ENCODE measurements at regions not wholly inside any gene's neighbourhood (a gene's known extent, or its start where the extent isn't known, plus 50 kb on each side); places are given as distances from the start of the nearest gene placed in this dataset.

DNA sequence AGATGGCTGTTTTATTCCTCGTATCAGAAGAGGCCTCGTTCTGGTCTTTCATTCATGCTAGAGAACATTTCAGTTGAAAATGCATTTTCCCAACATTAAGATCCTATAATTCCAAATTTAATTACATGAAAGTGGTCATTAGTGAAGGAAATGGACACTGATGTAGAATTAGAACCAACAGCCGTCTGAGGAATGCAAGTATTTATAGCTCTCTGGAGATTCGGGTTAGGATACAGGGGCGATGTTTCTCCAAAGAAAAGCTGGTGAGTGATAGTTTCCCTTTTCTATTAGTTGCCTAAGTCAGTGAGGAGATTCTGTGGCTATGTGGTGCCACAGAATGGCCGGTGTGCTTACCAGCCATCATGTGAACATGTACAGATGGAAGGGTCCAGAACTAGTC, 109.0 kb upstream of the IL12A start:
- Histone ChIP-seq H3K4me3 (ENCODE audit: low read length) (no peak overlapping the region), H3K36me3 (ENCODE audit: control insufficient read depth, insufficient read depth, low read length) (no peaks in the 10 kb centered on the region), H3K27me3 (ENCODE audit: control insufficient read depth, insufficient read depth, low read length, poor library complexity, severe bottlenecking) (no peaks in the 10 kb centered on the region), H3K4me1 (ENCODE audit: control insufficient read depth, insufficient read depth, low read length) (peaks cover 4% of the 10 kb centered on the region), H3K9me3 (ENCODE audit: control insufficient read depth, low read length) (no peaks in the 10 kb centered on the region), H3K27ac (ENCODE audit: low read depth, low read length) (no peak overlapping the region), H3K9ac (ENCODE audit: extremely low read depth, low read length, poor library complexity, severe bottlenecking) (no peak overlapping the region)
- TF ChIP-seq, protein P1, sequence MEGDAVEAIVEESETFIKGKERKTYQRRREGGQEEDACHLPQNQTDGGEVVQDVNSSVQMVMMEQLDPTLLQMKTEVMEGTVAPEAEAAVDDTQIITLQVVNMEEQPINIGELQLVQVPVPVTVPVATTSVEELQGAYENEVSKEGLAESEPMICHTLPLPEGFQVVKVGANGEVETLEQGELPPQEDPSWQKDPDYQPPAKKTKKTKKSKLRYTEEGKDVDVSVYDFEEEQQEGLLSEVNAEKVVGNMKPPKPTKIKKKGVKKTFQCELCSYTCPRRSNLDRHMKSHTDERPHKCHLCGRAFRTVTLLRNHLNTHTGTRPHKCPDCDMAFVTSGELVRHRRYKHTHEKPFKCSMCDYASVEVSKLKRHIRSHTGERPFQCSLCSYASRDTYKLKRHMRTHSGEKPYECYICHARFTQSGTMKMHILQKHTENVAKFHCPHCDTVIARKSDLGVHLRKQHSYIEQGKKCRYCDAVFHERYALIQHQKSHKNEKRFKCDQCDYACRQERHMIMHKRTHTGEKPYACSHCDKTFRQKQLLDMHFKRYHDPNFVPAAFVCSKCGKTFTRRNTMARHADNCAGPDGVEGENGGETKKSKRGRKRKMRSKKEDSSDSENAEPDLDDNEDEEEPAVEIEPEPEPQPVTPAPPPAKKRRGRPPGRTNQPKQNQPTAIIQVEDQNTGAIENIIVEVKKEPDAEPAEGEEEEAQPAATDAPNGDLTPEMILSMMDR (conservative IDR thresholded peaks at IDR 0.05) = no peak
- H3K9me3 Mint-ChIP-seq = no peaks in the 10 kb centered on the region
- peaks cover 2% of the 10 kb centered on the region for H3K36me3 Mint-ChIP-seq (ENCODE audit: low read depth)
- no peak overlapping the region for H3K27ac Mint-ChIP-seq
- H3K27me3 Mint-ChIP-seq (ENCODE audit: insufficient read depth) = no peaks in the 10 kb centered on the region
- no peak overlapping the region for H3K4me3 Mint-ChIP-seq
- DNase-seq = no peak
- WGBS, 2 experiments (ENCODE audit: insufficient coverage in 1 of 2, insufficient read length in 1 of 2) = 94 to 97% methylated on average over 4 to 6 of the region's 6 CpGs
- no peaks in the 10 kb centered on the region for H3K4me1 Mint-ChIP-seq

DNA sequence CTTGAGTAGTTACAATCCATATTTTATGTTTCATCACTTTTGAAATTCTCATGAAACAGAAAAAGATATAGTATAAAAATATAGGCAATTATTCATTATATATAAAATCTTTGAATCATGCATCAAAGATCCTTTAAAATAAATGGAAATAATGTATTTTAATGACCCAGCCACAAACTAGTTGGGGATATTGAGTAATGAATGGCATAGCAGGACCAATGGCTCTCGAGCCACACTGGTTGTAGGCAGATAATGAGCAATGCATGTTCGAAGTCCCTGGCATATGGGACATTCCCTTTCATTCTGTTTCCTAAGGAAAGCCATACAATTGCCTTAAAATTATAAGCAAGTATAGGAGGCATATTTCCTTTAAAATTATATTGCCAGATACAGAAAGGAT, 107.4 kb upstream of the IL12A start:
- H3K9me3 ChIP-seq (ENCODE audit: control insufficient read depth, low read length) = no peaks in the 10 kb centered on the region
- no peaks in the 10 kb centered on the region for H3K27me3 Mint-ChIP-seq (ENCODE audit: insufficient read depth)
- WGBS, 2 experiments (ENCODE audit: insufficient coverage in 1 of 2, insufficient read length in 1 of 2) = 88 to 97% methylated on average over 1 to 2 of the region's 2 CpGs
- H3K36me3 ChIP-seq (ENCODE audit: control insufficient read depth, insufficient read depth, low read length) = no peaks in the 10 kb centered on the region
- peaks cover 4% of the 10 kb centered on the region for H3K4me1 ChIP-seq (ENCODE audit: control insufficient read depth, insufficient read depth, low read length)
- peaks cover 2% of the 10 kb centered on the region for H3K36me3 Mint-ChIP-seq (ENCODE audit: low read depth)
- H3K9me3 Mint-ChIP-seq = no peaks in the 10 kb centered on the region
- TF ChIP-seq, protein P1 (conservative IDR thresholded peaks at IDR 0.05) = no peak
- no peaks in the 10 kb centered on the region for H3K27me3 ChIP-seq (ENCODE audit: control insufficient read depth, insufficient read depth, low read length, poor library complexity, severe bottlenecking)
- H3K9ac ChIP-seq (ENCODE audit: extremely low read depth, low read length, poor library complexity, severe bottlenecking) = no peak overlapping the region
- no peak overlapping the region for H3K27ac Mint-ChIP-seq
- H3K4me3 ChIP-seq (ENCODE audit: low read length) = no peak overlapping the region
- H3K27ac ChIP-seq (ENCODE audit: low read depth, low read length) = no peak overlapping the region
- no peaks in the 10 kb centered on the region for H3K4me1 Mint-ChIP-seq
- no peak for DNase-seq
- H3K4me3 Mint-ChIP-seq = no peak overlapping the region

DNA sequence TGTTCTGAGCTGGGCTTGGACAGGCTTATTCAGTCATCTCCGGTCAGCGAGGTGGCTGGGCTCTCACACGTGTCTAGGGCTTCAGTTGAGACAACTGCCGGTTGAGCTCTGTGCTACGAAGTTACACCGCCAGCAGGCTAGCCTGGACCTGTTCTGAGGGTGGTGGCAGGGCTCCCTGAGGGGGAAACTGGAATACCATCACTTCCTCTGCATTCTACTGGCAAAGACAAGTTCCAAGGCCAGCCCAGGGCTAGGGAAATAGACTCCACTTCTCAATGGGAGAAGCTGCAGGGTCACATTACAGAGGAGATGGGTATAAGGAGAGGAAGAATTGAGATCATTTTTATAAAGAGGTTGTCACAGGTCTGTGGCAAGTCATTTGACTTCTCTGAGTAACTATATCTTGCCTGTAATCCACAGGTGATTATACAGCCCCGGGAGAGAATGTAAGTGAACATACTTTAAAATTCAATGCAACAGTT, 106.8 kb upstream of the IL12A start:
- Histone ChIP-seq H3K27me3 (ENCODE audit: control insufficient read depth, insufficient read depth, low read length, poor library complexity, severe bottlenecking) (no peaks in the 10 kb centered on the region), H3K36me3 (ENCODE audit: control insufficient read depth, insufficient read depth, low read length) (no peaks in the 10 kb centered on the region), H3K4me3 (ENCODE audit: low read length) (no peak overlapping the region), H3K9ac (ENCODE audit: extremely low read depth, low read length, poor library complexity, severe bottlenecking) (no peak overlapping the region), H3K27ac (ENCODE audit: low read depth, low read length) (peak overlapping the region; percentile 59), H3K4me1 (ENCODE audit: control insufficient read depth, insufficient read depth, low read length) (peaks cover 4% of the 10 kb centered on the region), H3K9me3 (ENCODE audit: control insufficient read depth, low read length) (no peaks in the 10 kb centered on the region)
- Mint-ChIP-seq H3K27me3 (ENCODE audit: insufficient read depth) (no peaks in the 10 kb centered on the region), H3K9me3 (no peaks in the 10 kb centered on the region), H3K27ac (no peak overlapping the region), H3K4me1 (no peaks in the 10 kb centered on the region), H3K4me3 (no peak overlapping the region), H3K36me3 (ENCODE audit: low read depth) (peaks cover 2% of the 10 kb centered on the region)
- DNase-seq = peak; percentile 69
- TF ChIP-seq, protein P1 (conservative IDR thresholded peaks at IDR 0.05) = no peak
- WGBS, 2 experiments (ENCODE audit: insufficient coverage in 1 of 2, insufficient read length in 1 of 2) = 88 to 90% methylated on average over 5 to 7 of the region's 7 CpGs

All from endodermal cell (in vitro differentiated cells).